ENCODE measurements at regions not wholly inside any gene's neighbourhood (a gene's known extent, or its start where the extent isn't known, plus 50 kb on each side); places are given as distances from the start of the nearest gene placed in this dataset.

GRCh38 chr6:132199343-132199742 is 201.9 kb downstream of the MOXD1 start:
- TF ChIP-seq, protein P1, sequence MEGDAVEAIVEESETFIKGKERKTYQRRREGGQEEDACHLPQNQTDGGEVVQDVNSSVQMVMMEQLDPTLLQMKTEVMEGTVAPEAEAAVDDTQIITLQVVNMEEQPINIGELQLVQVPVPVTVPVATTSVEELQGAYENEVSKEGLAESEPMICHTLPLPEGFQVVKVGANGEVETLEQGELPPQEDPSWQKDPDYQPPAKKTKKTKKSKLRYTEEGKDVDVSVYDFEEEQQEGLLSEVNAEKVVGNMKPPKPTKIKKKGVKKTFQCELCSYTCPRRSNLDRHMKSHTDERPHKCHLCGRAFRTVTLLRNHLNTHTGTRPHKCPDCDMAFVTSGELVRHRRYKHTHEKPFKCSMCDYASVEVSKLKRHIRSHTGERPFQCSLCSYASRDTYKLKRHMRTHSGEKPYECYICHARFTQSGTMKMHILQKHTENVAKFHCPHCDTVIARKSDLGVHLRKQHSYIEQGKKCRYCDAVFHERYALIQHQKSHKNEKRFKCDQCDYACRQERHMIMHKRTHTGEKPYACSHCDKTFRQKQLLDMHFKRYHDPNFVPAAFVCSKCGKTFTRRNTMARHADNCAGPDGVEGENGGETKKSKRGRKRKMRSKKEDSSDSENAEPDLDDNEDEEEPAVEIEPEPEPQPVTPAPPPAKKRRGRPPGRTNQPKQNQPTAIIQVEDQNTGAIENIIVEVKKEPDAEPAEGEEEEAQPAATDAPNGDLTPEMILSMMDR (conservative IDR thresholded peaks at IDR 0.05): no peak
- no peak for TF ChIP-seq ZFX (IDR thresholded peaks at IDR 0.05)
